Endothelial cell of umbilical vein (primary cell): ENCODE measurements at regions not wholly inside any gene's neighbourhood (a gene's known extent, or its start where the extent isn't known, plus 50 kb on each side); places are given as distances from the start of the nearest gene placed in this dataset.

Source experiments
- BruUV-seq: library from RNA; stranded (reverse); fragments of 400-500 nt; replicated peaks from 2 replicates; lab custom pipeline; 2021; lab: Mats Ljungman, UMichigan
- CTCF ChIA-PET: fragments of 300-600, 350-600 bp; sonication (Branson Sonifier 250); formaldehyde crosslinking; loops from one replicate; lab custom pipeline; 2021; ENCODE audit warnings: antibody characterized with exemption, inconsistent platforms; lab: Charles Lee
- POLR2A ChIA-PET: fragments of 300-600, 350-600 bp; sonication (Branson Sonifier 250); formaldehyde crosslinking; loops from one replicate; lab custom pipeline; 2021; ENCODE audit warnings: antibody characterized with exemption, inconsistent platforms; lab: Charles Lee
- DNase-seq: peaks from one replicate; pipeline ENCODE4 v3.0.0-alpha.2; 2011; ENCODE audit warnings: low read depth, low spot score
- FAIRE-seq: peaks from 2 replicates; lab custom pipeline; 2011; peaks lifted over from hg19 to GRCh38; lab: Jason Lieb, UNC
- H2AFZ ChIP-seq: 2 replicates; pipeline ENCODE4 v1.6.0; 2012; ENCODE audit warnings: low read depth, low read length, control low read depth, inconsistent platforms
- H3K27ac ChIP-seq: 2 replicates; pipeline ENCODE4 v1.5.1; 2011; ENCODE audit warnings: low read depth, mild to moderate bottlenecking, control low read depth, low read length, moderate library complexity; ENCODE audit not compliant: insufficient read depth
- H3K27me3 ChIP-seq, 2 experiments: 2 replicates each; pipeline versions ENCODE4 v1.6.0 to v1.6.1; 2011; ENCODE audit warnings: low read length in 2 of 2, mixed read lengths in 1 of 2; ENCODE audit not compliant: control insufficient read depth in 2 of 2, insufficient read depth in 2 of 2
- H3K36me3 ChIP-seq, 2 experiments: 2 replicates in 1 of 2; 3 replicates in 1 of 2; pipeline ENCODE4 v1.5.1; 2011; ENCODE audit warnings: low read length in 2 of 2, mild to moderate bottlenecking in 1 of 2, moderate library complexity in 1 of 2; ENCODE audit not compliant: control insufficient read depth in 2 of 2, insufficient read depth in 2 of 2; ENCODE audit errors: extremely low read depth in 1 of 2
- H3K4me1 ChIP-seq: 3 replicates; pipeline ENCODE4 v1.5.1; 2011; ENCODE audit warnings: mild to moderate bottlenecking, low read length; ENCODE audit not compliant: control insufficient read depth, insufficient read depth; ENCODE audit errors: extremely low read depth
- H3K4me2 ChIP-seq: 2 replicates; pipeline ENCODE4 v1.6.1; 2011; ENCODE audit warnings: low read length, control low read depth, mixed read lengths; ENCODE audit not compliant: insufficient read depth
- H3K4me3 ChIP-seq, 3 experiments: fragments of 200-600 bp in 1 of 3; sonication (generic), shearing (Covaris generic) in 1 of 3; replicated peaks in 1 of 3; 2 replicates each; pipeline ENCODE4 v1.5.1; 2011 to 2016; ENCODE audit warnings: control low read depth in 3 of 3, low read length in 3 of 3, mild to moderate bottlenecking in 2 of 3, inconsistent platforms in 1 of 3, low read depth in 1 of 3, moderate library complexity in 1 of 3; ENCODE audit not compliant: insufficient read depth in 1 of 3
- H3K79me2 ChIP-seq: 2 replicates; pipeline ENCODE4 v1.6.0; 2012; ENCODE audit warnings: low read length, inconsistent platforms; ENCODE audit not compliant: control insufficient read depth, insufficient read depth
- H3K9ac ChIP-seq: replicated peaks from 2 replicates; pipeline ENCODE3; 2011; ENCODE audit warnings: low read length, control low read depth; ENCODE audit not compliant: insufficient read depth; ENCODE audit errors: extremely low read depth
- H3K9me1 ChIP-seq: replicated peaks from 3 replicates; pipeline ENCODE4 v1.6.0; 2011; ENCODE audit warnings: mild to moderate bottlenecking, low read length; ENCODE audit not compliant: control insufficient read depth, insufficient read depth; ENCODE audit errors: extremely low read depth
- H3K9me3 ChIP-seq: replicated peaks from 2 replicates; pipeline ENCODE4 v1.5.1; 2012; ENCODE audit warnings: low read length, inconsistent platforms; ENCODE audit not compliant: control insufficient read depth, insufficient read depth
- H4K20me1 ChIP-seq: replicated peaks from 2 replicates; pipeline ENCODE3; 2011; ENCODE audit warnings: mild to moderate bottlenecking, low read length; ENCODE audit not compliant: control insufficient read depth, insufficient read depth; ENCODE audit errors: extremely low read depth
- EZH2 ChIP-seq: IDR thresholded peaks from 2 replicates; pipeline ENCODE4 v1.6.1; 2012; ENCODE audit warnings: borderline replicate concordance, low read depth, mild to moderate bottlenecking, moderate library complexity, low read length, inconsistent platforms; ENCODE audit not compliant: severe bottlenecking
- FOS ChIP-seq: IDR thresholded peaks from 2 replicates; pipeline ENCODE4 v1.6.1; 2011; ENCODE audit warnings: mild to moderate bottlenecking, low read length, moderate library complexity, borderline replicate concordance; ENCODE audit not compliant: insufficient read depth
- GATA2 ChIP-seq: IDR thresholded peaks from 2 replicates; pipeline ENCODE4 v1.7.0; 2011; ENCODE audit warnings: low read depth, mild to moderate bottlenecking, moderate library complexity, mixed read lengths, low read length; ENCODE audit not compliant: insufficient read length, insufficient read depth
- JUN ChIP-seq: IDR thresholded peaks from 2 replicates; pipeline ENCODE4 v1.6.1; 2011; ENCODE audit warnings: borderline replicate concordance, low read depth; ENCODE audit not compliant: insufficient read length, insufficient read depth
- MYC ChIP-seq: IDR thresholded peaks from one replicate; pipeline ENCODE4 v1.6.1; 2011; ENCODE audit warnings: mild to moderate bottlenecking, low read depth, low read length
- POLR2A ChIP-seq: IDR thresholded peaks from 2 replicates; pipeline ENCODE4 v1.6.1; 2012; ENCODE audit warnings: low read depth, mild to moderate bottlenecking, control low read depth, low read length
- POLR2AphosphoS5 ChIP-seq: IDR thresholded peaks from 2 replicates; pipeline ENCODE4 v1.6.1; 2012; ENCODE audit warnings: low read depth, mild to moderate bottlenecking, control low read depth, low read length, moderate library complexity; ENCODE audit not compliant: insufficient read depth
- dilution Hi-C: fragments of 300-500 bp; cut with MboI; formaldehyde crosslinking; loops from one replicate; pipeline ENCODE4 v1.15.0; 2019; ENCODE audit warnings: low sequenced_read_pairs; ENCODE audit not compliant: extremely low pct_ligation_motif_present
- intact Hi-C: fragments of 100-400 bp; cut with micrococcal nuclease; formaldehyde crosslinking; loops from one replicate; pipeline ENCODE4 v1.10.0; 2022
- TF ChIP-seq, protein P1 (sequence below): IDR thresholded peaks from 2 replicates; pipeline ENCODE4 v1.6.1; 2011; ENCODE audit not compliant: insufficient read depth, insufficient read length
- TF ChIP-seq, protein P2 (sequence below), 2 donors: IDR thresholded peaks; 1 replicate in 1 of 2; 2 replicates in 1 of 2; pipeline ENCODE4 v1.5.1; 2011; ENCODE audit warnings: low read length in 2 of 2, mild to moderate bottlenecking in 2 of 2, moderate library complexity in 2 of 2, control low read depth in 1 of 2, inconsistent platforms in 1 of 2, low read depth in 1 of 2; ENCODE audit not compliant: insufficient read depth in 1 of 2; ENCODE audit errors: extremely low read depth in 1 of 2

DNA sequence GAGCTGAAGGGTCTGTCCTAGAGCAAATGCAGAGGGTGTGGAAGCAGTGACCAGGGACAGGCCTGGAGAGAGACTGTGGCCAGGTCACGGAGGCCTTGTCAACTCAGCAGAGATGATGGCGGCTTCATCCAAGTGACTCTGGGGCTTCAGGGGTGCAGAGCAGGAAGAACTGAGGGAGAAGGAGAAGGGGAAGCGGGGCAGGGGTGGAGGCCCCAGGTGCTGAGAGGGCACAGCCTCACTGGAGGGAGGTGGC, 299.1 kb downstream of the ZNF536 start:
- FAIRE-seq (no peak), DNase-seq (no peak)
- Histone ChIP-seq H4K20me1 (no peaks in the 10 kb centered on the region), H2AFZ (no peak overlapping the region), H3K79me2 (no peaks in the 10 kb centered on the region), H3K36me3 (no peaks in the 10 kb centered on the region), H3K27me3 (no peaks in the 10 kb centered on the region), H3K9me1 (no peaks in the 10 kb centered on the region), H3K4me3 (no peak overlapping the region), H3K27ac (no peak overlapping the region), H3K4me1 (no peaks in the 10 kb centered on the region), H3K9ac (no peak overlapping the region), H3K9me3 (no peaks in the 10 kb centered on the region), H3K4me2 (no peak overlapping the region)
- CTCF ChIA-PET, result interaction anchor here (1.7 to 6.7 kb wide), 2 partner anchors 11 to 1552 kb away, joined by 5 to 136 read pairs; no protein-coding TSS in a partner anchor
- TF ChIP-seq, protein P1, sequence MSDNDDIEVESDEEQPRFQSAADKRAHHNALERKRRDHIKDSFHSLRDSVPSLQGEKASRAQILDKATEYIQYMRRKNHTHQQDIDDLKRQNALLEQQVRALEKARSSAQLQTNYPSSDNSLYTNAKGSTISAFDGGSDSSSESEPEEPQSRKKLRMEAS, result no peak
- no peak for TF ChIP-seq FOS
- no peak for TF ChIP-seq GATA2
- TF ChIP-seq EZH2, result no peak
- no peak for TF ChIP-seq JUN
- TF ChIP-seq POLR2A, result no peak
- no peak for TF ChIP-seq MYC
- TF ChIP-seq POLR2AphosphoS5, result no peak
- TF ChIP-seq, protein P2, sequence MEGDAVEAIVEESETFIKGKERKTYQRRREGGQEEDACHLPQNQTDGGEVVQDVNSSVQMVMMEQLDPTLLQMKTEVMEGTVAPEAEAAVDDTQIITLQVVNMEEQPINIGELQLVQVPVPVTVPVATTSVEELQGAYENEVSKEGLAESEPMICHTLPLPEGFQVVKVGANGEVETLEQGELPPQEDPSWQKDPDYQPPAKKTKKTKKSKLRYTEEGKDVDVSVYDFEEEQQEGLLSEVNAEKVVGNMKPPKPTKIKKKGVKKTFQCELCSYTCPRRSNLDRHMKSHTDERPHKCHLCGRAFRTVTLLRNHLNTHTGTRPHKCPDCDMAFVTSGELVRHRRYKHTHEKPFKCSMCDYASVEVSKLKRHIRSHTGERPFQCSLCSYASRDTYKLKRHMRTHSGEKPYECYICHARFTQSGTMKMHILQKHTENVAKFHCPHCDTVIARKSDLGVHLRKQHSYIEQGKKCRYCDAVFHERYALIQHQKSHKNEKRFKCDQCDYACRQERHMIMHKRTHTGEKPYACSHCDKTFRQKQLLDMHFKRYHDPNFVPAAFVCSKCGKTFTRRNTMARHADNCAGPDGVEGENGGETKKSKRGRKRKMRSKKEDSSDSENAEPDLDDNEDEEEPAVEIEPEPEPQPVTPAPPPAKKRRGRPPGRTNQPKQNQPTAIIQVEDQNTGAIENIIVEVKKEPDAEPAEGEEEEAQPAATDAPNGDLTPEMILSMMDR (IDR thresholded peaks at IDR 0.05; ENCODE audit: extremely low read depth in 1 of 2, insufficient read depth in 1 of 2, low read depth in 1 of 2, low read length in 2 of 2), result no peak
- no TSS peak for BruUV-seq
- POLR2A ChIA-PET, result no interaction called here
- dilution Hi-C loops, result no loop called here
- intact Hi-C loops, result no loop called here
